Fibroblast of peridontal ligament (primary cell): ENCODE measurements at regions not wholly inside any gene's neighbourhood (a gene's known extent, or its start where the extent isn't known, plus 50 kb on each side); places are given as distances from the start of the nearest gene placed in this dataset.

Source experiments
- DNase-seq: peaks from one replicate; pipeline ENCODE4 v3.0.0-alpha.2; 2010; ENCODE audit errors: extremely low read depth

DNA sequence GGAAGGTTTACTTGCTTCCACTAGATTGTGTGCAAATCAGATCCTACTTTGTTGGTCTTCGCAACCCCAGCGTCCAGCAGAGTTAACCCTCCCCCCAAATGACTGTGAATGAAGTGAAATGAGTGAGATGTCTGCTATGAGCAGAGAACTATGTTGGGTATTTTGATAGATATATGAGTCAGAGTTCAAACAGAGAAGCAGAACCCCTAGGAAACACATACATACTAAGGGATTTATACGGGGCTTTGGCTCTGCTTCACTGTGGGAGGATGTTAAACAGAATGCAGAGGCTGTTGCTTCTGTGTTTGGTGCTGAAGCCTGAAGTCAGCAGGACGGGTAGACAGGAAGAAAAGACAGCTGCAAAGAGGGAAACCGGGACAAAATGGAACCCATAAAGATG, 197.0 kb downstream of the MZT1 start:
- DNase-seq = peak; percentile 35

DNA sequence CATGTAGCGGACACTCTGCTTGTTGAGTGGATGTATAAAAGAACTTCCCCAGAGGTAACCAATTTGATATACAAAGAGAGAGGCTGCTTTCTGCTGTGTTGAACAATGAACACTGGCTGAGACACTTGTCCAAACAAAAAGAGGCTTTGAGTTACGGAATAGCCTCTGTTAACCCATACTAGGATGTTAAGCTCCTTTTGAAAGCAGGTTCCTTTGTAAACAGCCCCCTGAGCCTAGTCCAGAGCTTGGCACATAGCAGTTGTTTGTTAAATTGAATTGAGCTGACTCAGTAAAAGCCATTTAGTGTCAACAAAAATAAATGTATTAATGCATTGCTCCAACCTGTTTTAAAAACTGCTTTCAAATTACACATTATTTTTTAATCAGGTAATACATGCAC, 200.1 kb downstream of the MZT1 start:
- DNase-seq = no peak

DNA sequence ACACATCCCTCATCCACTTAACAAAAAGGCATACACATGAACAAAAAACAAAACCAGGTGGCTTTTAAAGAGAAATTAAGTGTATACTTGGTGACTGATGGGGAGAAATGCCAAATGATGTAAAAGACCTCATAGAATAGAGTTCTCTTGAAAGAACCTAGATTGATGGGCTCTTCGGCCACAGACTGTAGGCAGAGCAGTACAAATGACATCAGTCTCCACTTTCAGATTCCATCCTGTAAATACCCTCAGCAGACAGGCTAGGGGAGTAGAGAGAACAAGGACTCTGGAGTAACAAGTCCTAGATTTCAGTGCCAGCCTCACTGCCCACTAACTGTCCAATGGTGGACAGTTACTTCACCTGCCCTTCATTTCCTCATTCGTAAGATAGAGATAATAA, 203.8 kb downstream of the MZT1 start:
- no peak for DNase-seq

DNA sequence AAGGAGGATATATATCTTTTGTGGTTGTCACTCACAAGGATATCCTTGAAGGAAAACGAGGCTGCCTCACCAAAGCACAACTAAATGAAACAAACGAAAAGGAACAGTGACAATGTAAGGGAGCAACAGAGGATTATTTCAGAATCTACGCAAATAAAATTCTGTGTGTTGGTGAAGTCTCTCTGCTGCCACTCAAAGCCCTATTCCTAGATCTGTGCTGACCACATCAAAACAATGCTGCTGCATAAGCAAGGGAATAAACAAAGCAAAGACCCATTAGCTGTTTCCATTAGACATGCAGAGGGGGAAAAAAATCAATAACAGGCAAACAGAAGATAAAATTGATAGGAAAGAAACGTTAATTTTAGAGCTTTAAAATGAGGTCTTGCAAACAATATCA, 204.4 kb downstream of the MZT1 start:
- no peak for DNase-seq

DNA sequence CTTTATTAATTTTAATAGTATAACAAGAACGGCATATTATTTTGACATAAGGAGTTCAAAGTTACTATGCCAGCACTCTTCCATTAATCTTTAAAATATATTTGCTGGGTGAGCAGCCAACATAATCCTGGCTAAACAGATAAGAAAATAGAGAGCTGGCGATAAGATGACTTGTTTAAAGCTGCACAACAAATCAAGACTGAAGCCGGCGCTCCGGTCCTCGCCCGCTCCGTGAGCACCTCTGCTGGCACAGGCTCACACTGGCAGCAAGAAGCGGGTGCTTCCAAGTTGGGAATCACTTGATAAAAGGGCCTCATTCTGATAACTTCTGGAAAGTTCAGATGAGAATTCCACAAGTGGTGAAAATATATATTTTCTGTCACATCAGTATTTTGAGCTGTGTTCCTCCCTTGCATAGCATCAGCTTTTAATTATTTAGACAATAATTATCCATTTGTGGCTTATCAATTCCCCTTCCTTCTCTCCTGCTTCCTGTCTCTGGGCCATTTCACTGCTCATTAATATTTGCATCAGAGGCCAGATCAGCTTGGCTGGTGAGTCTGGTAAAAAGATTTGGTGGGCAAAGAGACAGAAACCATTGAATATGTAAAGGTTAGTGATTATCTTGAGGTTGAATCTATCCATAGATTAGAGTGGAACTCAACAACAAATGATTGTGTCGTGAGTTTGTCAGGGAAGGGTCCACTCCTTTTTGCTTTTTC, 205.3 kb downstream of the MZT1 start:
- DNase-seq = no peak

DNA sequence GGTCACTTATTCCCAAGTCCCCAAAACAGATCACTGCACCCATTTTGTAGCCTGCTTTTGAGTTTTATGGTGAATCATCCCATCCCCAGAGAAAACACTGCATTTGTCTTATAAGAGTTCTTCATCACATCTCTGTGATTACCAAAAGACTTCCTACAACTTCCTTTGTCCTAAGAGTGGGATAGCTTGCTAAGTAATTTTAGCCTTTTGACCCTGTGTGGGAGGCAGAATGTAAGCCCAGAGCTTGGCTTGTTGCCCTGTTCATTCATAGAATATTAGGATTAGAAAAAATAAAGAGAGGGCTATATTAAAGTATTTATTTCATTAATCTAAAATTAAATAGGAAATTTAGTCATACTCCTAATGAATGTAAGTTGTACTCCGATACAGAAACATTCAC, 213.3 kb downstream of the MZT1 start:
- DNase-seq = peak; percentile 1

DNA sequence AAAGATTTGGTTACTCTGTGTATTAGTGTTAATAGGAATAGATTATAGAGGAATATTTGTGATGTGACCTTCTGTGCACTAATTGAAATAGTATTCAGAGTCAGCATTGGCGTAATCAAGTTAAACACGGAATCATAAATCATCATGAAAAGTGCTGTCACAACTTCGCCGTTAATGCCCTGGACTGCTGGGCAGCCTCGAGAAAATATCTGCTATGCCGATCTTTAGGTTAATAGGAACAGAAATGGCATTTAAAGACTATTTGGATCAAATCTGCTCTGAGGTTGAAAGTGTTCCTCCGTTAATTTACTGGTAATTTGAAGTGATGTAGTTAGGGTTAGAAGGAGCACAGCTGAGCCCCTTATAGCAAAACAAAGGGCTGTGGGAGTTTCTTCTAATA, 219.0 kb downstream of the MZT1 start:
- DNase-seq = no peak

DNA sequence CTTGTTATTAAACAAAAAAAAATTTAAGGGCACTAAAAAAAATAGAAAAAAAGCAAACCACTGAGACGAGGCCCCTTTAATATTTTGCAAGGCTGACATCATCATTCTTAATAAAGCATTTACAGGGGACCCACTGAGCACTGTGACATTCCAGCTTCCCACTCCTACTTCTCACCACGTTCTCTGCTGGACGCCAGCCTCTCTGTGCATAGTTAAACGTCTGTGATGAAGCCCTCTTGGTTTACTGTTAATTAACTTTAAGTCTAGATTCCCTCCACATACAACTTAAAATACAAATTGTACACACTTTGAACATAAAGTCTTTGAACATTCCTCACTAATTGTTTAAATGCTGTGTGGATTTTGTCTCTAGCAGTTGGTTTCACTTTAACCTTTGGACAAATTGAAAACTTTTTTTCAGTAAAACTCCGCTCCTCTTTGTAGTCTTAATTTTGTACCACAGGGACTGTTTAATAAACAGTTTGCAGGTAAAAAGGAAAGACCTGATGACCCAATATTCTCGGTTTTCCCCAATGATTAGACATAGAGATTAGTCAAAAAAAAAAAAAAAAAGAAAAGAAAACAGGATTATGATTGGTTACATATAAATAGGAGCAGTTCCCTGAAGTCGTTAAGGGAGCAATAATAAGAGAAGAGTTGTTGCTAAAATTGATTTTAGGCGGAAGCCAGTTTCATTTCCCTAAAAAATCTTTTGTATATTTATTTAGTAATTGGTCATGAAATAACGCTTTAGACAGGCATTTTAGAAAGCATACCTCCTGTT, 219.8 kb downstream of the MZT1 start:
- peak; percentile 17 for DNase-seq

DNA sequence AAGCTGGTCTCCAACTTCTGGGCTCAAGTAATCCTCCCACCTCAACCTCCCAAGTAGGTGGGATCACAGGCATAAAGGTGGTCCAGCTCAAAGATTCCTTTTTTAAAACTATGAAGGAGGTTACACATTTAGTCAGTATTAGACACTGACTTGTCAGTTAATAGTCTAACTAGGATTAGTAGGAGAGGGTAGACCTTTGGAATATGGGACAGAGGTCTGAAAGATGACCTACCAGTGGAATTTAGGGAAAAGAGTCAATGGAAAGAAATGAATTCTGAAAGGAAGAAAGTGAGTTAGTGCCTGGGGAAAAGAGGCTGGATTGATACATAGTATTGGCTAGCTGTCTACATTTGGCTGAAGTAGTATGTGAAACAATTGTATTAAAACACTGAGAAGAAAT, 220.7 kb downstream of the MZT1 start:
- no peak for DNase-seq

DNA sequence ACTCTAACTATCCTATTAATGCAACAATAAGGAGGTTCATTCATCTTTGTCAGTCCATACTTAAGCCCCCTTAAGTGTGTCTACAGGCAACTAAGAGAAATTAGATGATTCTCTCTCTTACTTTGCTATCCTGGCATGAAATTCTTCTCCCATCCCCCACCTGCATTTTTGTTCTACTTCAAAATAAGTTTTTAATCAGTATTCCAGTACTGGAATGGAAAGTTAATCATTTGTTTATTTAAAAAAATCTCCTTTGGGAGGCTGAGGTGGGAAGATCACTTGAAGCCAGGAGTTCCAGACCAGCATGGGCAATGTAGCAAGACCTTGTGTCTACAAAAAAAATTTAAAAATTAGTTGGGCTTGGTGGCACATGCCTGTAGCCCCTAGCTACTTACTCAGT, 222.1 kb downstream of the MZT1 start:
- peak; percentile 33 for DNase-seq

DNA sequence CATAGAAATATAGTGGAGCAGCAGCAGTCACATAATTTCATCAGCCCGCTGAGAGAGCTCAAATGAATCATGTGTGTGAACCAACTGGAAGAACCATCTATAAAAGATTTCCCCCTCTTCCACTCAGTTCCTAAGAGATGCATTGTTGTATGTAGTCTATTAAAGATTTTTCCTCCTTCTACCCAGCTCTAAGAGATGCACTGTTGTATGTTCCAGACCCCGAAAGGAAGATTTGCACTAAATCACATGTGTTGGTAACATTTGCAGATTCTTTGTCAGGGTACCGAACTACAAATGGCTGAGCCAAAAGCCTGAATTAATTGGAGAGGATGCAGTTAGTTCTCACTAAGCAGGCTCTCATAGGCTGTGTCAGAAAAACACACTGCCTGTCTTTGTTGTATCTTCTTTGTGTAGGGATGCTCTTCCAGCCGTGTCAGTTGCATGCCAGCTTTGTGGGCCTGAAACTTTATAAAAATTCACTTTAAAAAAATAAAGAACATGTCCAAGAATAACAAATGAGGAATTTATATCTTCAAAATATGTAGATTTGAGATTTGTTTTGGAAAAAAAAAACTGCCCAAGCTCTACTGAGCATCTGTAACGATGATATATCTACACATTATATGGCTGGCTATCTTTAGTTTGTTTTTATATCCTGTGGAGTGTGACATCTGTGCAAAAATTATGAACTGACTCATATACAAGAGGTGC, 223.1 kb downstream of the MZT1 start:
- peak; percentile 67 for DNase-seq

DNA sequence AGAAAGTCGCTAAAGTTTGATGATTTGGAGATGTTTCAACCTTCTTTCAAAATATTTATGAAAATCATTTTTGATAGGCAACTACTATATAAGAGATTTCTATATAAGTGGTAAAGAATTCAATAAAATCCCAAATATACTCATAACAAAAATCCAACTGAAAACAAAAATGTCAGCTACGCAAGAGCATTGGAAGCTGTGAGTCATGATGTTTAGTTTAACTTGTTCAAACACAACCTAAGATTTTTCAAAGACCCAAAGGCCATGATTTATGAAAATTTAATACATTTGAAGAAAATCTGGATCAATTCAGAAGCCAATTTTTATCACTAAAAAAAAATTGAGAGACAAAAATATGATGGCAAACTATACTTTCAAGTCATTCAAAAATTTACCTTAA, 226.6 kb downstream of the MZT1 start:
- DNase-seq = peak; percentile 2

DNA sequence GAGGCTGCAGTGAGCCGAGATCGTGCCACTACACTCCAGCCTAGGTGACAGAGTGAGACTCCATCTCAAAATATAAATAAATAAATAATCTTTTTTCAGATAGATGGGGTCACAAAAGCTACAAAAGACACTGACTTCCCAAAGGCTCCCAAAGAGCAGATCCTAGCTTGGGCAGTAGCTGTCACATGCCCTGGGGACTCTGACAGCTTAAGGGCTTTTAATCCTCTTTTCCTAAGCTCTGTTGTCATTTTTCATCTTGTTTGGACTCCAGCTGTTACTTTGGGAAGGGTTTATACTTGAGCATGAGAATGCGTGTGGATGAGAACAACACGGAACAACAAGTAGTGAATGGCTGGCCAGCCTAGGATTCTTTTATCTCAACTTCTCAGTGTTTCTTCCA, 231.7 kb downstream of the MZT1 start:
- DNase-seq = no peak

DNA sequence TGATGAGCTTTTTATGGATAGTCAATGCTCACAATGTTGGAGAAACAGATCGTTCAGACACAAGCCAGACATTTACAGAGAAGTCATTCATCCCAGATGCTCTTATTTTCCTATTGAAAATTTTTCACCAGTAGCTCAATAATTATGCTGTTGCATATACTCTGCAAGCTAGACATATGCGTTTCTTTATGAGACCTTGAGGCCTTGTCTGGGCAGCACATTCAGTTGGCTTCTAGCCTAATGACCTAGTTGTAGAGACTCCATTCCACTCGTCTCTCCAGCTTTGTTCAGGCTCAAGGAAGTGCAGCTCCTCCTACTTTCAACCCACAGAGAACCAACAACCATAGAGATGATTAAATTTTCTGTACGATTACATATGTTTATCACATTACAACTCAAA, 237.7 kb downstream of the MZT1 start:
- no peak for DNase-seq

DNA sequence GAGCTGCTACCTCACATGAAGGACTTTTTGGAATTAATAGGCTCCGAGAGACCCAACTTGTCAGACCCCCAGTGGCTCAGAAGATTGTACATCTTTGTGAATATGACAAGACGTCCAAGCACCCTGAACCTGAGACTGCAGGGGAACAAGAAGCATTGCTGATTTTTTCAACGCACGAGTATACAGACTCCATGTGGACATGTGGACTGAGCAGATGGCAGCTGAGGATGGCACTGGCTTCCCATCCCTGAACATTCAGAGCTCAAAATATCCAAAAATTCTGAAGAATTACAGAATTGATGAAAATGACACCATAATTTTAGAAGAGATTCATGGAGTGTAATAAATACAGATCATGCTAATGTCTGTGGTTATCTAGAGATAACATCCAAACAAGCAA, 254.1 kb downstream of the MZT1 start:
- no peak for DNase-seq

DNA sequence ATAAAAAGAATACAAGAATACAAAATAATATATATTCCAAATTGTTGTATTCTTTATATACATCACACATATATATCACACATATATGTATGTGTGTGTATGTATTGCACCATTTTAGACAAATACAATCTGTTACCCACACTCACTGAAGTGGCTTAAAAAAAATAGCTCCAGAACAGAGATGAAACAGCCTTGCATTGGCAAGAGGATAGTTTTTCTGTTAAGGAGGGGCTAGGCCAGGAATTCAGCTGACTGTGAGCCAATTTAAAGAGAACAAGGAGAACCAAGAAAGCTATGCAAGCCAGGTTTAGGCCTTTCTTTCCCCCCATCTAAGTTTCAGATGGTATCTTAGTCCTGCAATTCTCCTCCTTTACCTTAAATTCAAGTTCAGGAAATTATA, 257.5 kb downstream of the MZT1 start:
- DNase-seq = no peak

DNA sequence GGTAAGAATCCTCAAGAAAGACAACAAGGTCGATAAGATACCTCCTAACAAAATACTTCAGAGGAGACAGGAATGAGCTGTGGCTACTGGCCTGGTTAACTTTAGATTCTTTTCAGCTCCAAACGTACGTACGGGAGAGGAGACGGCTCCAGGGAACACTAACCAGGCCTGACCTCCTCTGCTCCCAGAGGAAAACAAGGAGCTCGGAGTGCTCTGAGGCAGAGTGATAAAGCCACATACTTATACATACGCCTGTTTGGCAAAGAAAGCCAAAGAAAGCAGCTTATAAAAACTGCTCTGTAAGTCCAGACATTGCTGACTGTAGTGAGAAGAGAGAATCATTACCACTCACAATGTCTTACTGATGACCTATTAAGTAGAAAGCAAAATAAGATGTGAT, 263.9 kb downstream of the MZT1 start:
- peak; percentile 44 for DNase-seq

DNA sequence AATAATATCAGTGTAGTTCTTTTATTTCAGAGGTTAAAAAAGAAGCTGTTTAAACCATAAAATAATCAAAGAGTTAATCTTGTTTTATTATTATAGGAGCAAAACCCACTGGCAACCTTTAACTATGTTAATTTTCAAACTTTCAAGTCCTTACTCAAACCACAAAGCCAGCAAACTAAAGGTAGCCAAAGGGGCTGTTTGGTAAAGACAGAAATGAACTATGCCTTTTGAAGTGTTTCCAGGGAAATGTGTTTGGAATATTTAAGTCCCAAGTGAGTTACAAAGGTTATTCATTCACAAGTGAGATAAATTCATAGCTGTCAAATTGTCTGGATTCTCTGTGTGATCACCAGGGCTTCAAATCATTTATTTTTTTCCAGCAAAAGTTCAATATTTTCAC, 264.7 kb downstream of the MZT1 start:
- no peak for DNase-seq

DNA sequence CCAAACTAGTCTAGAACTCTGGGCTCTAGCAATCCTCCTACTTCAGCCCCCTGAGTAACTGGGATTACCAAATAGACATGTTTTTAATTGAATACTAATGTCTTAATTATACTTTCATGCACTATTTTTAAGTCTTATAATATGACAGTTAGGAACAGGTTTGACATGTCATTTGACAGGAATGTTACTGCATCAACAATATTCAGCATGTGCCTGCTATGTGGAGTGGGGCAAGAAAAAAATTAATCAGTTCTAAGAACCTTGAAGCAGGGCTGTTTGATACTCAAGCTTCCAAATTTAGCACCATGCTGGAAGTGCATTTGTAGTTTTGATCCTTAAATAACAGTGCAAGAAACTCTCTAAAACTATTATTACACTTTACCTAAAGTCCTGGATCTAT, 265.3 kb downstream of the MZT1 start:
- DNase-seq = no peak

DNA sequence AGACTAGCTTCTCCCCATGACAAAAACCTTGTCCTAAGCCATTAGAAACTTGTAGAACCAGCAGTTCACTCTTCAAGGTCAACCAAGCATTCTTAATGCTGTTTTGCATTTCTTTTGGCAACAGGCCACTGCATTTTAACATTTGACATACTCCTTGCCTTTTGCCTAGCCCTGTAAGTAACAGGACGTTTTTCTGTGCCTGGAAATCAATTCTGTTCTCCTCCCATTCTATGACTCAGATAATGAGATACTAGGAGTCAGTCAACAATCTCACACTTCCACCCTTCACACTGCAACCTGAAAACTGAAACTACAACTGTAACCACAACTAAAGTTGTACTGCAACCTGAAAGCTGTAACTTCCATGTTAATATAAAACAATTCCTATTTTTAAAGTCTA, 268.7 kb downstream of the MZT1 start:
- DNase-seq = peak; percentile 17

DNA sequence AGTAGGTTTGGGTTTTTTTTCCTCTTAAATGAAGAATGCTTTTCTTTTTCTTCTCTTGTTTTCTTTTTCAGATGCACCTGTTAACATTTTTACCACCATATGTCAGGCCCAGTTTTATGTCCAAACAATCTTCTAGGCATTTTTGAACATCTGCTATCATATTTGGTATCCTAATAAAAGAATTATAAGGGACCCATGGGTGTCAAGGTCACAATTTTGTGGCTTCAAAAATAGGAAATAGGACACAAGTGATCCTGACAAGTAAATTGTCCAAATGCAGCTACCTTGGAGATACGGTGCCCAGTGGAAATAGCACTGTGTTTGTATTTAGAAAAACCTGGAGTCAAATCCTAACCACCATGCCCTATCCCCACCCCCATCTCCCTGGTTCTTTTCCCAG, 270.3 kb downstream of the MZT1 start:
- no peak for DNase-seq

DNA sequence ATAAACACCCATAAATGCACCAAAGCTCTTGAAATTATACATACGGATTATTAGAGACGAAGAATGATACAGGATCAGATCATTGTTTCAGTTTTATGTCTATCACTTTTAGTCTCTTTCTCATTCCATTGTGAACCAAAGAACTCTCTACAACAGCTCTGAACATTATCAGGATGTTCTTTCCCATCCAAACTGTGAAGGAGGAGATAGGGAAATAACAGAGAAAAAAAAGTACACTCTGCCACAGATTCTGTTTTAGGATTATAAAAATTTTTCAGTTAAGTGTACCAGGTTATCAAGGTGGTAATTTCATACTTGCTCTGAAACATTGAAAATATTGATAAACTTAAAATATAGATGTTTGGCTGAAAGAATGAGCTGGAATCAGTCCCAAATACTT, 270.9 kb downstream of the MZT1 start:
- no peak for DNase-seq

DNA sequence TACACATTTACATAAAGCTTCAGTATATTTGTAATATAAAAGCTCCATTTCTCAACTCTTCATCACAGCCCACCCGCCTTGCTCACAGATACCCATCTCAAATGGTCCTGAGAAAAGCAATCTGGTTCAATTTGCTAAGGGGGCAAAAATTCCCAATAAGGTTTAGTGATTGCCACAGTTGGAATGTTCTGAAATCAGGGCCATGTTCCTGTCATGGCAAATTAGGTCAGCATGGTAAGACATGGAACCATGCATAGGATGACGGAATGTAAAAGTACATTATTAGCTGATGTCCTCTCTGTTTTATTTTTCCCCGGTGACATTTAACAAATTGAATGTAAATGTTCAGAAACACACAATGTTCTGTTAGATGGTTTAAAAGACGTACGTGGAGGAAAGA, 274.3 kb downstream of the MZT1 start:
- DNase-seq = no peak
